ENCODE measurements at regions not wholly inside any gene's neighbourhood (a gene's known extent, or its start where the extent isn't known, plus 50 kb on each side); places are given as distances from the start of the nearest gene placed in this dataset.

GRCh38 chr11:35084817-35085440 lies 54.0 kb upstream of the CD44 start:
- TF ChIP-seq, protein P1, sequence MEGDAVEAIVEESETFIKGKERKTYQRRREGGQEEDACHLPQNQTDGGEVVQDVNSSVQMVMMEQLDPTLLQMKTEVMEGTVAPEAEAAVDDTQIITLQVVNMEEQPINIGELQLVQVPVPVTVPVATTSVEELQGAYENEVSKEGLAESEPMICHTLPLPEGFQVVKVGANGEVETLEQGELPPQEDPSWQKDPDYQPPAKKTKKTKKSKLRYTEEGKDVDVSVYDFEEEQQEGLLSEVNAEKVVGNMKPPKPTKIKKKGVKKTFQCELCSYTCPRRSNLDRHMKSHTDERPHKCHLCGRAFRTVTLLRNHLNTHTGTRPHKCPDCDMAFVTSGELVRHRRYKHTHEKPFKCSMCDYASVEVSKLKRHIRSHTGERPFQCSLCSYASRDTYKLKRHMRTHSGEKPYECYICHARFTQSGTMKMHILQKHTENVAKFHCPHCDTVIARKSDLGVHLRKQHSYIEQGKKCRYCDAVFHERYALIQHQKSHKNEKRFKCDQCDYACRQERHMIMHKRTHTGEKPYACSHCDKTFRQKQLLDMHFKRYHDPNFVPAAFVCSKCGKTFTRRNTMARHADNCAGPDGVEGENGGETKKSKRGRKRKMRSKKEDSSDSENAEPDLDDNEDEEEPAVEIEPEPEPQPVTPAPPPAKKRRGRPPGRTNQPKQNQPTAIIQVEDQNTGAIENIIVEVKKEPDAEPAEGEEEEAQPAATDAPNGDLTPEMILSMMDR (IDR thresholded peaks at IDR 0.05), result no peak
- TF ChIP-seq, protein P2, sequence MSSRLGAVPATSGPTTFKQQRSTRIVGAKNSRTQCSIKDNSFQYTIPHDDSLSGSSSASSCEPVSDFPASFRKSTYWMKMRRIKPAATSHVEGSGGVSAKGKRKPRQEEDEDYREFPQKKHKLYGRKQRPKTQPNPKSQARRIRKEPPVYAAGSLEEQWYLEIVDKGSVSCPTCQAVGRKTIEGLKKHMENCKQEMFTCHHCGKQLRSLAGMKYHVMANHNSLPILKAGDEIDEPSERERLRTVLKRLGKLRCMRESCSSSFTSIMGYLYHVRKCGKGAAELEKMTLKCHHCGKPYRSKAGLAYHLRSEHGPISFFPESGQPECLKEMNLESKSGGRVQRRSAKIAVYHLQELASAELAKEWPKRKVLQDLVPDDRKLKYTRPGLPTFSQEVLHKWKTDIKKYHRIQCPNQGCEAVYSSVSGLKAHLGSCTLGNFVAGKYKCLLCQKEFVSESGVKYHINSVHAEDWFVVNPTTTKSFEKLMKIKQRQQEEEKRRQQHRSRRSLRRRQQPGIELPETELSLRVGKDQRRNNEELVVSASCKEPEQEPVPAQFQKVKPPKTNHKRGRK (CRISPR knock-in tag; IDR thresholded peaks at IDR 0.05; ENCODE audit: borderline replicate concordance), result no peak
- TF ChIP-seq KAT7 (CRISPR knock-in tag; IDR thresholded peaks at IDR 0.05; ENCODE audit: borderline replicate concordance), result no peak
